Tibial nerve (tissue), 4 donors: ENCODE measurements at regions not wholly inside any gene's neighbourhood (a gene's known extent, or its start where the extent isn't known, plus 50 kb on each side); places are given as distances from the start of the nearest gene placed in this dataset.

Source experiments
- EP300 ChIP-seq, 2 donors: sonication (generic); formaldehyde crosslinking; IDR thresholded peaks; one replicate each; pipeline ENCODE4 v1.6.1; 2017; ENCODE audit warnings: antibody characterized with exemption in 2 of 2, mild to moderate bottlenecking in 1 of 2
- POLR2A ChIP-seq, 2 donors: fragments of 450-650 bp; IDR thresholded peaks; one replicate each; pipeline ENCODE4 v1.6.1; 2017; ENCODE audit warnings: antibody characterized with exemption in 2 of 2, mild to moderate bottlenecking in 2 of 2, moderate library complexity in 2 of 2
- TF ChIP-seq, protein P1 (sequence below), 5 experiments: fragments of 200-600 bp in 3 of 5; fragments of 450-650 bp in 2 of 5; sonication (generic) in 3 of 5; IDR thresholded peaks; one replicate each; pipeline ENCODE4 v1.5.1; 2016 to 2019; ENCODE audit warnings: antibody characterized with exemption in 5 of 5, mild to moderate bottlenecking in 3 of 5, moderate library complexity in 2 of 5

DNA sequence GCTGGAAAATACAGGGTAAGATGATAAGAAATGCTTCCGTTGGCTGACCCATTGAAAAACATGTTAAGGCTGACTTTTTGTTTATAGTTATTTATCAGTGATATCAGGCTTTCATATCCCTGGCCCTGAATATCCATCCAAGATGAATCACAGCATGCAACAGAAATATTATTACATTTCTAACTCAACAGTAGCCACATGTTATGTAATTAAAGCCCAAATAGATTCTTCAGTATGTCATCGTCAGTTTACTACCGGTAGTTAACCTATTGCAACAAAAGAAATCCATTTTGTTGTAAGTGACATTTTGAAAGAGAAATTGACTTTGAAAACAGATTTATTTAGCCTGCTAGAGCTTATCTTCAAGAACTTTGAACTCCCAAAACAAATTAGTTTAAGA is 354.1 kb upstream of the CELF2 start:
- TF ChIP-seq EP300 (IDR thresholded peaks at IDR 0.05) = no peak
- TF ChIP-seq, protein P1, sequence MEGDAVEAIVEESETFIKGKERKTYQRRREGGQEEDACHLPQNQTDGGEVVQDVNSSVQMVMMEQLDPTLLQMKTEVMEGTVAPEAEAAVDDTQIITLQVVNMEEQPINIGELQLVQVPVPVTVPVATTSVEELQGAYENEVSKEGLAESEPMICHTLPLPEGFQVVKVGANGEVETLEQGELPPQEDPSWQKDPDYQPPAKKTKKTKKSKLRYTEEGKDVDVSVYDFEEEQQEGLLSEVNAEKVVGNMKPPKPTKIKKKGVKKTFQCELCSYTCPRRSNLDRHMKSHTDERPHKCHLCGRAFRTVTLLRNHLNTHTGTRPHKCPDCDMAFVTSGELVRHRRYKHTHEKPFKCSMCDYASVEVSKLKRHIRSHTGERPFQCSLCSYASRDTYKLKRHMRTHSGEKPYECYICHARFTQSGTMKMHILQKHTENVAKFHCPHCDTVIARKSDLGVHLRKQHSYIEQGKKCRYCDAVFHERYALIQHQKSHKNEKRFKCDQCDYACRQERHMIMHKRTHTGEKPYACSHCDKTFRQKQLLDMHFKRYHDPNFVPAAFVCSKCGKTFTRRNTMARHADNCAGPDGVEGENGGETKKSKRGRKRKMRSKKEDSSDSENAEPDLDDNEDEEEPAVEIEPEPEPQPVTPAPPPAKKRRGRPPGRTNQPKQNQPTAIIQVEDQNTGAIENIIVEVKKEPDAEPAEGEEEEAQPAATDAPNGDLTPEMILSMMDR (IDR thresholded peaks at IDR 0.05) = no peak
- TF ChIP-seq POLR2A (IDR thresholded peaks at IDR 0.05) = no peak
